ENCODE measurements at regions not wholly inside any gene's neighbourhood (a gene's known extent, or its start where the extent isn't known, plus 50 kb on each side); places are given as distances from the start of the nearest gene placed in this dataset.
"Not testable (repeated sequence)": the region's sequence is repeated elsewhere in the genome, so short reads cannot be mapped to it uniquely, and the experiment has no call there.

DNA sequence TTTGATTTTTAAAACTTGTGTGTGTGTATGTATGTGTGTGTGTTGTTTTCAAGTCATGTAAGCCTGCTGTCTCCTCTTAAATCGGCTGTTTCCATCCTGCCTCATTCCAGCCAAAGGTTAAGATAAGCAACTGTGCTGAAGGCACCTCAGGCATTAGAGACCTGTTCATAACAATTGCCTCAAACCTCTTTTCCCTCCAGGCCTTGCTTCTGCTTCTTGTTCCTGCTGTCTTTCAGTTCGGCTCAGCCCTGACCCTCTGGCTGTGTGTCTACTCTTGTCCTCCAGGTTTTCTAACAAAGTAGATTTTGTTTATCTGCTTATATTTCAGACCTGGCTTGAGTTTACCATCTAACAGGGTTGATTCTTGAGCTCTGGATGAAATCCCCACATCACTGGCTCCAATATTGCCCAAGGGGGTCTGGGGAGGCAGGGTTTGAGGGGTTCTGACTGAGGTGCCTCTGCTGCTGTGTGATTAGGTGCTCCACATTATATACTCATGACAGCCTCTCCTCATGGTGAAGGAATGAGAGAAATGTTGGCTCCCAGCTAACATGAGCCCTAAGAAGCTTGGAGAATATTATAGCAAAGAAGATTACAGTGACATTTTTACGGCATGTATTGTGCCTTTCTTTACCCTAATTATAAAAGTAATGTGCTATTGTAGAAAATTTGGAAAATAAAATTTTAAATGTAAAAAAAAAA is 229.7 kb upstream of the PIK3R1 start:
- no peak for DNase-seq (ENCODE audit: low read depth)

- DNase-seq (ENCODE audit: low read depth), result no peak
These were observed 231.0 kb upstream of the PIK3R1 start for GRCh38 chr5:67984546-67984945.

DNA sequence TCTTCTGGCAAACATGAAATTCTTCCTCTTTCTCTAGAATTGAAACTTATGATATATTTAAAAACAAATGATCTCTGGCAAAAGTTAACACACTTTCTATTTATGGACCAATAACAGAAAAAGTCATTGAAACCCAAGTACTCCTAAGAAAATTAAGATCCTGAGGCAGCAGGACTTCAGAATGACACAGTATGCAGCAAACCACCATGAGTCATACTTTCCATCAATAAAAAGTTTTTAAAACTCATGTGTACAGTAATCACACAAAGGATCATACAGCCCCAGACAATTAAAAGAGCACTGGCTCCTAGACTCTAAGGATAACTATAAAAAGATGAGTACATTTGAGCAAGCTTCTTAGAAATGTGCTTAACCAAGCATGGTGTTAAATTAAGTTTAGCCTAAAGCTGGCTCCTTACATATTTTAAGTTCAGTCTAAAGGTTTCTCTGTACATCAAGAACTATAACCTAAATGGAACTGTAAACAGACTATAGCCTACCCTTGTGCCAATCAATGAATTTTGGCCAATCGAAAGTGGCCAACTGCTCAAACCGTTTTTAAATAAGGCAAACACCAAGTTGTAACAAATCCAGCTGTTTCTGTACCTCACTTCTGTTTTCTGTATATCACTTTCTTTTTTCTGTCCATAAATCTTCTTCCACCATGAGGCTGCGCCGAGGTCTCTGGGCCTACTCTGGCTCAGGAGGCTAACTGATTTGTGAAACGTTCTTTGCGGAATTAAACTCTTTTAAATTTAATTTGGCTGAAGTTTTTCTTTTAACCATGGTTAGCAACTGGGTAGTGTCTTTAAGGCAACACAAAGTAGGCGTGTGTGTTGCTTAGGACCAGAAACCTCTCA is 232.1 kb upstream of the PIK3R1 start:
- peak; percentile 46 for DNase-seq (ENCODE audit: low read depth)

DNA sequence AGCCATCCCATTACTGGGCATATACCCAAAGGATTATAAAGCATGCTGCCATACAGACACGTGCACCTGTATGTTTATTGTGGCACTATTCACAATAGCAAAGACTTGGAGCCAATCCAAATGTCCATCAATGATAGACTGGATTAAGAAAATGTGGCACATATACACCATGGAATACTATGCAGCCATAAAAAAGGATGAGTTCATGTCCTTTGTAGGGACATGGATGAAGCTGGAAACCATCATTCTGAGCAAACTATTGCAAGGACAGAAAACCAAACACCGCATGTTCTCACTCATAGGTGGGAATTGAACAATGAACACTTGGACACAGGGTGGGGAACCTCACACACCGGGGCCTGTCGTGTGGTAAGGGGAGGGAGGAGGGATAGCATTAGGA is 233.4 kb upstream of the PIK3R1 start:
- DNase-seq (ENCODE audit: low read depth), result not testable (repeated sequence)

- no peak for DNase-seq (ENCODE audit: low read depth)
These were observed 237.4 kb upstream of the PIK3R1 start for GRCh38 chr5:67978171-67978570.

DNA sequence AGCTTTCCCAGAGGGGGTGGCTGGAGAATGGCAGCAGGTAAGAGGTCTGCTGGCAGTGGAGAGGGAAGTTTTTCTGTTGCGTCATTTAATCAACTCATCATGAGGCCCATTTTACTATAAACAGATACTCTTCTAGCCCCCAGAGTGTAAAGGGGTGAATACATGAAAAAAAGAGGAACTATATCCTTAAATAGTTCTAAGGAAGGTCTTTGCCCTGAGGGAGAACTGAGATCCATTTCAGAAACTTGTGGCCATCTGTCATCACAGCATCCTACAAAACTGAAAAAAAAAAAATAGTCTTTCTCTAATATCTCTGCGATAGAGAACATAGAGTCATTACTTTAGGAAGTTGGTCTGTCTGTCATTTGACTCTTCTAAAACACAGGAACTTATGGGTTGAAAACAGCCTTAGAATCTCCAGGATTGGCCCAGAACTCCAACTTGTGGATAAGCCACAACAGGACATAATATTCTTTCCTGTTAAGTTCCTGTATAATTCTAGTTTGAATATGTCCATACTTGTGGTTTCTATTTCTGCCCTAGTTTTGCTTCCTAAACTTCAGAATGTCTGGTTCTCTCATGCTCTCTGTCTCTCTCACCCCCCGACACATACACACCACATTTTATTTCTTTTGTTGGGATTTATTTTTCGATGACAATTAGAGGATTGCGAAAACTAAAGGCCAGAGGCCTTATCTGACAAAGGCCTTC is 238.5 kb upstream of the PIK3R1 start:
- DNase-seq (ENCODE audit: low read depth), result no peak

GRCh38 chr5:67976181-67976580 is 239.4 kb upstream of the PIK3R1 start:
- no peak for DNase-seq (ENCODE audit: low read depth)

DNA sequence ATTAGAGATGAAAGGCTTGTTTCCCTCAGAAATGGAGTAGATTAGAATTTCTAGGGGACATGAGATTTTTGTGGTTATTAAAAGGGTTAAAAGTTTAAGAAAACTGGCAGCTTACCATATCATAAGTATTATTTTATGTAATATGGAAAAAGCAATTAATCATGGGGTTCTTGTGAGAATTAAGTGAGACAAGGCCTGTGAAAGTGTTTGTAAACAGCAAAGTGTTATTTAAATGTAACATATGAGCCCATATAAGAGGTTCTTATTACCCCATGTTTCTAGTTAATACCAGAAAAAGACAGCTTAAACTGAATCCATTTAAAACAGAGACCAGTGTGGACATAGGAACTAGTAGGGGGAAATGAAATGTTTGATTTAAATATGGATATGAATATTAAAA is 241.1 kb upstream of the PIK3R1 start:
- no peak for DNase-seq (ENCODE audit: low read depth)

GRCh38 chr5:67974054-67974453 is 241.5 kb upstream of the PIK3R1 start:
- DNase-seq (ENCODE audit: low read depth), result no peak

GRCh38 chr5:67971971-67972821 is 243.4 kb upstream of the PIK3R1 start:
- DNase-seq (ENCODE audit: low read depth), result no peak

- DNase-seq (ENCODE audit: low read depth), result no peak
These were observed 244.2 kb upstream of the PIK3R1 start for GRCh38 chr5:67971223-67971830.

DNA sequence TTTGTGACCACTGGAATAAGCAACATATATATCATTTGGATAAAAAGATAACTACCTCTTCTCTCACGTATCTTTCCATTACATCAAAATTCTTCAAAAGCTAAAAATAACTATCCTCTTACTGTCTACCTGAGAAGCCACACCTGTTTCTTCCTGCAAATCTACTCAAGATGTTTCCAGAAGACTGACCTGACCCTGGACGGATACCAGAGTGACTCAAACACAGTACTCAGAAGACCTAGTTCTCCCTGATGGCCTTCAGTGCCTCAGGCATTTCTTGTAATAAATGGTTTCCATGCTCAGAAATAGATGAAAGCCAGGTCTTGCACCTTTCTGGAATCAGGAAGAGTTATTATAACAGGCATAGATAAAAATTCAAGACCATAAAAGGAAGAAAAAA is 245.9 kb upstream of the PIK3R1 start:
- DNase-seq (ENCODE audit: low read depth), result no peak

- no peak for DNase-seq (ENCODE audit: low read depth)
These were observed 246.4 kb upstream of the PIK3R1 start for GRCh38 chr5:67969176-67969575.

DNA sequence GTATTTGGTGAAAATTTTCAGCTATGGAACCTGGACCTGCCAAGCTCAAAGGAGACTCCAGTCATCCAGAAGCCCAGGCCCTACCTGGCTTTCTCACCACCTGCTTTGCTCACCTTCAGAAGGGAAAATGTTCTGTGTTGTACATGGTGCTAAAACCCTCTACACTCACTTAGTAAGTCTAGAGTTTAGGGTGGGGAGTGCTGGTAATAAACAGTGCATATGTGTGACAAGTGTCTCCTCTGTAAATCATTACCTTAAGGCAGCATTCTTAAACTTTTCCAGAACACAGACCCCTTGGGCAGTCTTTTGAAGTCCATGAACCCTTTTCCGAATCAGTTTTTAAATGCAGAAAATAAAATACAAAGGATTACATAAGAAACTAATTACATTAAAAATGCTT is 248.8 kb upstream of the PIK3R1 start:
- DNase-seq (ENCODE audit: low read depth), result no peak

GRCh38 chr5:67964619-67965018 is 250.9 kb upstream of the PIK3R1 start:
- DNase-seq (ENCODE audit: low read depth), result no peak

- no peak for DNase-seq (ENCODE audit: low read depth)
These were observed 251.6 kb upstream of the PIK3R1 start for GRCh38 chr5:67963789-67964519.

- DNase-seq (ENCODE audit: low read depth), result no peak
These were observed 254.6 kb upstream of the PIK3R1 start for GRCh38 chr5:67960939-67961338.

DNA sequence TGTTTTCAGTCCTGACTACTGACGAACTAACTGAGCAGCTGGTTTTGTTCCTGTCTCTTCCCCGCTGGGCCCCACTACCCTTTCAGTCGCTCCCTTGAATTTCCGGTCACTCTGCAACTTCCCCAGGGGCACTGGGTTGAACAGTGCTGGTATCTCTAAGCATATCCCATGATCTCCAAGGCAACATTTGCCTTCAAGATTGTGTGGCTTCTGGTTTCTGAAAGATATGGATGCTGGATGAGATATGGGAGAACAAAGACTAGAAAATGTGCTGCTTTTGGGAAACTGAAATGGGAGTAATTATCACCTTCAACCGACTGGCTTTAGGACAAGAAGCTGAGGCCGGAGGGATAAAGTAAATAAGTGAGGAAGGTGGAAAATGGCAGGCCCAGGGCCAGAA is 258.2 kb upstream of the PIK3R1 start:
- DNase-seq (ENCODE audit: low read depth), result no peak

DNA sequence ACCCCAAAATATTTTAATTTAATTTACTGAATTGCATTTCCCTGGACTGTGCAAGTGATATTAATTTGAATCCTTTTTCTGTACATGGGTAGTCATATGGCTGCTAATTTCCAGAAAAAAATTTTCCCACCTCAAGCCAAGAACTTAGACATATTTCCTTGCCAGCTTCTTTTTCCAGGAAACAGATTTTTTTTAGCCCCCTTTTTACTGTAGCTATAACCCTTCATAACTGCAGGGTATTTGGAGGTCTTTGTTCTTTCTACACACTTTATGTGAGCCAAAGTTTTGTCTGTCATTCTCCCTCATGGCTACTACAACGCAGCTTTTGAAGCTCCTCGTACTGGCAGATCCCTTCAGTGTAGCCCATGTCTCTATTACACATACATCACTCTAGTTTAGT is 261.2 kb upstream of the PIK3R1 start:
- no peak for DNase-seq (ENCODE audit: low read depth)

GRCh38 chr5:67942421-67942820 is 273.1 kb upstream of the PIK3R1 start:
- DNase-seq (ENCODE audit: low read depth), result peak; percentile 11
